Liver (tissue), 3 donors: ENCODE measurements at regions not wholly inside any gene's neighbourhood (a gene's known extent, or its start where the extent isn't known, plus 50 kb on each side); places are given as distances from the start of the nearest gene placed in this dataset.

Experiments used
- CTCF ChIP-seq: fragments of 150-350 bp; IDR thresholded peaks from 2 replicates; pipeline ENCODE4 v1.5.1; 2017; ENCODE audit warnings: improper control_type of control experiment, low read depth, low read length; ENCODE audit not compliant: missing input control
- EGR1 ChIP-seq, 2 donors: IDR thresholded peaks; 2 replicates each; pipeline ENCODE4 v1.6.1; 2016 to 2018; ENCODE audit warnings: antibody characterized with exemption in 2 of 2, low read depth in 2 of 2
- GABPA ChIP-seq, 2 donors: IDR thresholded peaks in 1 of 2; conservative IDR thresholded peaks in 1 of 2; 2 replicates each; pipeline ENCODE4 v1.6.1; 2016; ENCODE audit warnings: antibody characterized with exemption in 2 of 2, mild to moderate bottlenecking in 1 of 2, moderate library complexity in 1 of 2
- HNF4A ChIP-seq, 2 donors: conservative IDR thresholded peaks; 2 replicates each; pipeline ENCODE4 v1.6.1; 2016; ENCODE audit warnings: antibody characterized with exemption in 2 of 2, mild to moderate bottlenecking in 2 of 2
- HNF4G ChIP-seq: IDR thresholded peaks from 2 replicates; pipeline ENCODE4 v1.6.1; 2016; ENCODE audit warnings: antibody characterized with exemption
- JUND ChIP-seq, 2 donors: IDR thresholded peaks; 2 replicates each; pipeline ENCODE4 v1.6.1; 2016; ENCODE audit warnings: antibody characterized with exemption in 2 of 2
- RAD21 ChIP-seq, 2 donors: IDR thresholded peaks; 2 replicates each; pipeline ENCODE4 v1.6.1; 2016; ENCODE audit warnings: antibody characterized with exemption in 2 of 2, mild to moderate bottlenecking in 2 of 2
- REST ChIP-seq: IDR thresholded peaks from 2 replicates; pipeline ENCODE4 v1.6.1; 2016; ENCODE audit warnings: antibody characterized with exemption, mild to moderate bottlenecking
- TAF1 ChIP-seq: conservative IDR thresholded peaks from 2 replicates; pipeline ENCODE4 v1.6.1; 2016; ENCODE audit warnings: antibody characterized with exemption, mild to moderate bottlenecking
- ZBTB33 ChIP-seq: IDR thresholded peaks from 2 replicates; pipeline ENCODE4 v1.6.1; 2016; ENCODE audit warnings: antibody characterized with exemption
- donor health status: healthy.
- donor health status: healthy.

- no peak for TF ChIP-seq CTCF
- TF ChIP-seq TAF1 = no peak
- TF ChIP-seq HNF4A (conservative IDR thresholded peaks at IDR 0.05) = no peak
- no peak for TF ChIP-seq GABPA (IDR thresholded peaks at IDR 0.05 in 1 of 2, conservative IDR thresholded peaks at IDR 0.05 in 1 of 2)
- TF ChIP-seq HNF4G = no peak
- no peak for TF ChIP-seq JUND (IDR thresholded peaks at IDR 0.05)
- TF ChIP-seq ZBTB33 = no peak
- no peak for TF ChIP-seq REST
- no peak for TF ChIP-seq EGR1 (IDR thresholded peaks at IDR 0.05; ENCODE audit: low read depth in 2 of 2)
- no peak for TF ChIP-seq RAD21 (IDR thresholded peaks at IDR 0.05)
Observed at GRCh38 chr5:121726991-121727390, 124.7 kb upstream of the FTMT start.
